Stimulated activated CD8-positive, alpha-beta memory T cell treated with anti-CD3 and anti-CD28 coated beads, Interleukin-15, amount 100 ng/mL, for 48 hours (primary cell): ENCODE measurements at regions not wholly inside any gene's neighbourhood (a gene's known extent, or its start where the extent isn't known, plus 50 kb on each side); places are given as distances from the start of the nearest gene placed in this dataset.
"Not testable (repeated sequence)": the region's sequence is repeated elsewhere in the genome, so short reads cannot be mapped to it uniquely, and the experiment has no call there.

ENCODE experiments used
- DNase-seq, 2 donors: peaks; one replicate each; pipeline ENCODE4 v3.0.0-alpha.2; 2020; ENCODE audit warnings: low read depth in 2 of 2

DNA sequence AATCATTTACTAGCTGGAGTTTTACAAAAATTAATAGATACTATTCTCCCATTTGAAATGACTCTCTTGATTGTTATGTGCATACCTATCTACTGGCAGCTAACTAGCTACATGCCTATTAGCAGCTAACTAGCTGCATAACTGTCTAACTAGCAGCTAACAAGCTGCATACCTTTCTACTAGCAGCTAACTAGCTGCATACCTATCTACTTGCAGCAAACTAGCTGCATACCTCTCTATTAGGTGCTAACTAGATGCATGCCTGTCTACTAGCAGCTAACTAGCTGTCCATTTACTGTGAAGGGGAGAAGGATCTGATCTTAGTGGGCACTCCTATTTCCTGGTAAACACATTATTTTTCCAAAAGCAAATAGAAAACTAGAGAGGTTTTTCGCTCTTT, 439.4 kb upstream of the PFKP start:
- DNase-seq: no peak

DNA sequence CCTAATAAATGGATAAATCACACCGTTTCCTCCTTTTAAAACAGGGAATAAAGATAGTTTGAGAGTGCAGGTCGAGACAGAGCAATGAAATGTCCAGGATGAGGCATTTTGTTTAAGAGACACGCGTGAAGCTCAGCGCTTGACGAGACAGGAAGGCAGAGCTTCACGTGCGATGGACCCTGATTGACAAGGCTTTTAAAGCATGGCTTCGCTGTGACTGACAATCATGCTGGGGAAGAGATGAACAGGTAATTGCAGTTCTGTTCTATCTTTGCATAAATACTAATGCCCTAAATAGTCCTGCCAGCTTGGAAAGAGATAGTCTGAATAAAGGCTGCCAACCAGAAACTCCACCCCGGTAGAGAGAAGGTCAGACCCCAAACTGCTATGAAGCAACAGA, 442.3 kb upstream of the PFKP start:
- DNase-seq: no peak

DNA sequence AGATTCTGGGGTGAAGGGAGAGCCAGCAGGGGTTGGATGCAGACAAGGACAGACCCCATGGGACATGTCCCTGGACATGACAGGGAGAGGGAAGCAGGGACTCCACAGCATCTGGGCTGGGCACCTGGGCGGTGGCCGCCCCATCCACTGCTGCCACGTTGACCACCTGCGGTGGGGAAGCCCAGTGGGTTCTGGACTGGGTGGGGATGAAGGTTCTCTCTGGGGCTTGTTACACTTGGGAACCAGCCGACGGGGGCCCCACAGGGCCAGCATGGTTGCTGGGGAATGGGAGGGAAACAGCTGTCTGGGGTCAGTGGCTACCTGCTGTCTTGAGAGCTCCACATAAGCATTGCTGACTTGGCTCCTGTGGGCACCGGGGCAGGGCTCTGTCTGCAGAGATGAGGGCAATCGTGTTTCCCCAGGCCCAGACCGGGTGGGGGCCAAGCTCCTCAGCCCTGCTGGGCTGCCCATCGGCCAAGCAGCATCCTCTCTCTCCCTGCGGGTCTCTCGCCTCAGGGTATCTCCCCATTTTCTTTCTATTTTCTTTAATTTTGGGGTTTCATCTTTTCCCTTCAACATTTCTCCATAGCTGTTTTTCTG, 443.6 kb upstream of the PFKP start:
- no peak for DNase-seq

DNA sequence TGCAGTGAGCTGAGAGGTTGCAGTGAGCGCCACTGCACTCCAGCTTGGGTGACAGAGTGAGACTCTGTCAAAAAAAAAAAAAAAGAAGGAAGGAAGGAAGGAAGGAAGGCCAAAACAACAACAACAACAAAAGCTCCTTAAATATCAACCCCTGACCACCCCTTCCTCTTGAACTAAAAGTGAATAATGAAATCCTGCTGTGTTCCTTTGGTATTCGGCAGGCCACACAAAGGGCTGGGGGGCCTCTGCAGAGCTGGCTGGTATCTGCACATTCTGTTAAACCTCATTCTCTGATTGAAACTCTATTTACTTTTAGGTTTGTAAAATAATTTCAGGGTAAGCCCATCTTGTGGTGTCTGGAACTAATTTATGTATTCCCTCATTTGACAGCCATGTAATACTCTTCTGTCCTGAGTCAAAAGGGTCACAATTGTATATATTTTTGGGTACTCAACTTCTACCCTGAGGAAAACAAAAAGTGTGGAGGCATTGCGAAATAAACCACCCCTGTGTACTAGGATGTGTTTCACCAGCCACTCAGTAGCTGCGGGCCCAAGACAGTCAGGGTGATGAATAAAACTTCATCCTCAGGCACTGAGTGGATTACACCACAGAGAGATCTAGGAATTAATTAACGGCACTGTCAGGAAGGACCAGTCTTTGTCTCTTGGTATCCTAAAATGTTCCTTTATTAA, 446.4 kb upstream of the PFKP start:
- no peak for DNase-seq

DNA sequence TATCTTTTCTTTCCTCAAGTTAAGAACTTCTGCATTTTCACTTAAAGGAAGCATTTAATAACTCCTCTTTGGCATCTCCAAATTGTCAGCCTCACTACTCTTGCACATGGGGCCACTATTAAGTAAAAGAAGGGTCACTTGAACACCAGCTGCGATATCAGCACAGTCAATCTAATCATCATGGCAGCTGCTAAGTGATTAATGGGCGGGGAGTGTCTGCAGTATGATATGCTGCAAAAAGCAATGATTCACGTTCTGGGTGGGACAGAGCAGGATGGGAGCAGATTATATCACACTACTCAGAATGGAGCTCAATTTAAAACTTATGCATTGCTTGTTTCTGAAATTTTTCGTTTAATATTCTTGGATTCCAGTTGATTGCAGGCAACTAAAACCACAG, 447.4 kb upstream of the PFKP start:
- no peak for DNase-seq

DNA sequence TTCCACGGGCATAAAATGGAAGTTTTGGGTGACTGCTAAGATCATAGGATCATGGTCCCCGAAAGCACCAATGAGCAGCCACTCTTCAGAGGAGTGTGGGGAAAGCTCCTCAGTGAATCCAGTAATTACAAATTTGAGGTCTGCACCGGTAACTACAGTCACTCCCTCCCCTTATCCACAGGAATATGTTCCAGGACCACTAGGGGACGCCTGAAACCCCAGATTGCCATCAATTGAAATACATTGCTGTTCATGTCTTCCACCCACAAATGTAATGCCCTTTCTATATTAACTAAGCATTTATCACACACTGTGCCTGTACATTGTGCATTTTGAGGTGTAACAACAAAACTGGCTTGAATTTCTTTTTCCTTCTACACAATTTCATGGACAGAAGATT, 447.9 kb upstream of the PFKP start:
- DNase-seq: no peak

DNA sequence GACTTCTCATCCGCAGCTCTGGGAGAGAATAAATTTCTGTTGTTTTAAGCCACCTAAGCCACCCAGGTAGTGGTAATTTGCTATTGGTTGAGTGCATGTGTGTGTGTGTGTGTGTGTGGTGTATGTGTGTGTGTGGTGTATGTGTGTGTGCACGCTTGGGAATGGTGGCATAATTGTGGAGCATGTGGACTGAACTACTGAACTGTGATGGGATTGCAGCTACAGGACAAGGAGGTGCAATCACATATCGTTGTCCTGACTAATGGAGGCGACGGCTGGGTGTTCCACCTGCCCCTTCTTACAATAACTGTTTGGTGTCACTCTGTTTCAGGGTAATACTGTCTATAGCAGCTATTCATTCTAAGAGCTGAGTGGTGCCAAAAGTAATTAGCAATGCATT, 448.7 kb upstream of the PFKP start:
- DNase-seq: no peak

DNA sequence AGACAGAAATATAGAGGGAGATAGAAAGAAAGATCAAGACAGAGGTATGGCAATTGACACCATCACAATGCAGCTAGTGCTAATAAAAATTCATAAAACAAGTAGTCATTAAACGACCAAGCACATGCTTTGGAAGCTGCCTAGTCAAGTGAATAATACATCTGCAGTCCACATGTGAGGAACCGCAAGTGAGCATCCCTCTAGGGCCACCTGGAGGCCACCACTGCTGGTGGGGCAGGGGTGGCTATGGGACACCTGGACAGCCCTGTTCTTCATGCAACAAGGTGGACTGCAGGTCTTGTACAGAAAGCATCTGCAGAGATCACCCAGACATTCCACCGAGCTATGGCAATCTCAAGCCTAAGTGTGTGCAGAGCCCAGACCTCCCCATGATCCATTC, 451.1 kb upstream of the PFKP start:
- DNase-seq: no peak

DNA sequence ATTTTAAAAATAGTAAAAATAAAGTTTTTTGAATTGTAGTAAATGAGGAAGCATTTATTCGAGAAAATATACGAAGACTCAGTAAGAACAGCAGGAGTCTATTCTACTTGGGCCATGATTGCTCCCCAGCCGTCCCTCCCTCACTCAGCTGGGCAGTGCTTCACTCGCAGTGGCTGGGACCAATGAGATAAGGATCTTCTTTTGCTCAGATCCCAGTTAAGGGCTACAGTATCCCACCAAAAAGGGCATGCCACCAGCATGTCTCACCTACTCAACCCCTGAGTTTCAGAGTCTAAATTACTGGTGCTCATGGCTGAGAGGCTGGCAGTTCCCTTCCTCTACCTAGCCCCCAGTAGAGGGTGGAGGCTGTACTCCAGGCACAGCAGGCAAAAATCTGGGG, 455.7 kb upstream of the PFKP start:
- no peak for DNase-seq

DNA sequence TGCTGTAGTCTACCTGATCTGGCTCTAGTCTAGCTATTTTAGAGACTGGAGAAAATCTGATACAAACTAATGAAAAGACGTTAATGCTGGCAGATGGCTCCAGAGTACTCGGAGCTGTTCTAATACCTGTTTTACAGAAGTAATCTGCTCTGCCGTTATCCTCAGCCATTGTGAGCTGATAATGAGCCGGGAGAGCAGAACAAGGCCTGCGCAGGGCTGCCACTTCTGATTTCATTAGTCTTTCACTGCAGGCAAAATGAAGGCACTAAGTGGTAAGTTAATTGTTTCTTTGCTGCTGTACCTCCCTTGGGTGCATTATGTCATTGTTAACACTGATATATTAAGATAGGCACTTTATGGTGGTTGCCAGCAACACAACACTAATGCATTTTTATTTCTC, 456.4 kb upstream of the PFKP start:
- no peak for DNase-seq

DNA sequence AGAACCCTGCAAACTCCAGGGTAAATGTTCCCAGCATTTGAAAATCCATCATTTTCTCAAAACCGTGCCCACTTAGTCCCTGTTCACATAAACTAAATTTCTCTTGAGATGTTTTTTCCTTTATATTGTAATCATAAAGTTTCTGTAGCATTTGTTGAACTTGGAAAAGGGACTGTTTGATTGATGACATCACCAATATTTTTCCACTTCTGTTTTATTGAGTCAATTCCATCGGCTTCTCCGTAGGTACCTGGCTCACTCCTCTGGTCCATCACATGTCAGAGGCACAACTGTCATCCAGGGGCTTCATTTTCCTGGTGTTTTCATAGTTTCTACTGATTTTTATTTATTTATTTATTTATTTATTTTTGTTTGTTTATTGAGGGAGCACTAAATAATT, 462.5 kb upstream of the PFKP start:
- DNase-seq: no peak

DNA sequence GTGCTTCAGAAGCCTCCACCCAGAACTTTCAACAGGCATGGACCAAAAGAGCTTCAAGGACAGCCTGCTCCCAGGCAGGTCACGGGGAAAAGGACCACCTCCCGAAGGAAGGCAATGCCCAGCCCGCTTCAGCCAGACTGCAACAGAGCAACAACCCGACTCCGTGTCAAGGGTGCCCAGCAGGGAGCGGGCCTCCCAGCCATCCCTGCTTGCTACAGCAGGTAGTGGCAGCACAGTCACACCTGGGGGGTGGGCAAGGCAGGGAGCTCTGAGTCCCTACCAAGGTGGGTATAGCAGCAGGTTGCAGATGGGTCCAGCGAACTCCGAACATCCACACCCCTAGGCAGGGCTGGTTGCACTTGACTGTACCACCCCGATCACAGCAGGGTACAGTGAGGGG, 467.8 kb upstream of the PFKP start:
- DNase-seq: no peak

DNA sequence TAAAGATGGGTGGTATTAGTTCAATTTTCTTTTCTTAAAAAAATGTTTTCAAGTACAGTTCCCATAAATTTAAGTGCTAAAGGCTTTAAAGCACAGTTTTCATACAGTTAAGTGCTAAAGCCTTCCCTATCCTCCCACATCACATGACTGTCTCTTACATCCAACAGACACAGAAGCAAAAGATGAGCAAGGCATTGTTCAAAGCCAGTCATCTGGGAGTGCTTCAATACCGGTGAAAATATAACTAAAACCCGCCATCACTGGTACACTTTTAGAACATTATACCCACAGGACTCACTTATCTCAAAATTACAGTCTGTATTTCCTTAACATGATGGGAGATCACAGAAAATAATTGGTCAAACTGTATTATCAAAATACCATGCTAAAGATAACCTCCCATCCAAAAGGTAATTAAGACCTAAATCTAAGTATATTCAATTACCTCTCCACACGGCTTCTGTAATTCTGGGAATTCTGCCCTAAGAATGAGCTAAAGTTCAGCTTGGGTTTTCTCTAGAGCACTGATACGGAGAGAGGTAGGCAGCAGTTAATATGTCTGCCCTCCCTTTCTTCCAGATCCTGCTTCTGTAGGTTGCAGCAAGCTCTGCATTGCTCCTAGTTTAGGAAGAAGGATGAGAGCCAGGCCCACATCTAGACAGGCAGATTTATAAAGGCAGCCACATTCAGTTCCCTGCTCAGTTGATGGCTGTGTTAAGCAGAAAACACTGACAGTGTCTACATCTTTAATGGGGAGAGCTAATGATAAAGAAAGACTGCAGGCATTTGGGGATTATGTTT, 474.8 kb upstream of the PFKP start:
- no peak for DNase-seq

DNA sequence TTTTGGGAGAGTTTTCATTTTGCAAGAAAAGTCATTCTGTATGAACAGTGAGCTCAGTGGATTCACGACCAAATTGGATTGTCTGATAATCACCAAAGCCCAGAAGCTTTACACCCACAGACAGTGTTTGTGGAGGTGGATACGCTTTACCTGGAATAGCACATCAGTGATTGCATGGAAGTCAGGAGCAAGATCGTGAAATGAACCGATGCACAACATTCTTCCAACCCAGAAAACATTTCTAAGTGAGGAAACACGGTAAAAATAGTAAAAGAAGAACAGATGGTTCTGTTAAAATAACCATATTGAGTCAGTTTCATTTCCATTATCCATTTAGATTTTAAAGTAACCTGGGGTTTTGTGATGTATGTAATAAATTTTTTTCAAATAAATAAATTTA, 478.2 kb upstream of the PFKP start:
- DNase-seq: no peak

DNA sequence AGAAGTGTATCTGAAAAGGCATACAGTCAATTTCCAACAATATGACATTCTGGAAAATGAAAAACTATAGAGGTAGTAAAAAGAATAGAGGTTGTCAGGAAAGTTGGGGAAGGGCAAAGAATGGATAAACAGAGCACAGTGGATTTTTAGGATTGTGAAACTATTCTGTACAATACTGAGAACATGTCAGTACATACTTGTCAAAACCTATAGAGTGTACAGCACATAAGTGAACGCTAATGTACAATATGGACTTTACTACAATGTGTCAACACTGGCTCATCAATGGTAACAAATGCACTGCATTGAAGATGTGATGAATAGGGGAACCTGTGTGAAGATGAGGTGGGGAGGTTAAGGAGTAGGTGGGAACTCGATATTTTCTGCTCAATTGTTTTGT, 483.0 kb upstream of the PFKP start:
- DNase-seq: no peak

DNA sequence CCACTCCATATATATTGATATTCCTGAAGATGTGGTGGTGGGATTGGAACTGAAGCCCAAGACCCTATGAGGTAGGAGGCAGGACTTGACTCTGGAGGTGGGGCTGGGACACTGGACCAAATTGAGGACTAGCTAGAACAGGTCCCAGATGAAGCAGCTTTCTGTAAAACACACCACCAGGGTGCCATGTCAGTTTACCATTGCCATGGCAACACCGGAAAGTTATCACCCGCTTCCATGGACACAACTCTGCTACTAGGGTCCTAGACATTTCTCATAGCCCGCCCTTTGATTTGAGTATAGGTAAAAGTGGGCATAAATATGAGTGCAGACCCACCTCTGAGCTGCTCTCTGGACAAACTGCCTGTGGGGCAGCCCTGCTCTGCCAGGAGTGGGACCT, 490.5 kb upstream of the PFKP start:
- no peak for DNase-seq

DNA sequence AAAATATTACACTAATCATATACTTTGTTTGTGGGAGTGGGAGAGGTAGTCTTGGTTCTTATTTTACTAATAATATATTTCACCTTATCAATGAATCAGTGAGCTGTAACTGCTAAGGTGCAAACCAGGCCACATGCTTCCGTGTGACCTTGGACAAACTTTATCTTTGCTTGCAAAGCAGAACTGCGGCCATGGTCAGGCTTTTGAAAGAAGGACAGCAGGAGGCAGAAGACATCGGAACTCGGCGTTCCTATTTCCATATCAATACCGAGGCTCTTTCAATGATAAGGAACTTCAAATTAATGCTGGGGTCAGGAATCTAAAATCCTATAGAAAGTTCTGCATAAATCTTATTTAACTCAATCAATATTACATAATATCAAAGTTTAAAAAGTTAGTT, 491.9 kb upstream of the PFKP start:
- DNase-seq: no peak

DNA sequence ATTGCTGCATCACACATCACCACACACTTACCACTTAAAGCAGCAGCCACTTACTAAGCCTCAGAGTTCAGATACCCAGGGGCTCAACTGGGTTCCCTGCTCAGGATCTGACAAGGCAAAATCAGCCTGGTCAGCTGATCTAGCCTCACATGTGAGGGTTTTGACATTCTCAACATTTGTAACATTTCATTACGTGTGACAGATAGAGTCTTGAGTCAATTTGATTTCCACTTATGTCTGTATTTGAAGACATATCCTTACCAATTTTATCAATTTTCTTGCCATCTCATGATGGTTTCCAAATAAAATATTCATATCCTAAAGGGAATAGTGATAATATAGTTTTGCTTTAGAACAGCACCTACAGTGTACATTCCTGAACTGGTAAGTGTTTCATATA, 494.7 kb upstream of the PFKP start:
- DNase-seq: no peak

DNA sequence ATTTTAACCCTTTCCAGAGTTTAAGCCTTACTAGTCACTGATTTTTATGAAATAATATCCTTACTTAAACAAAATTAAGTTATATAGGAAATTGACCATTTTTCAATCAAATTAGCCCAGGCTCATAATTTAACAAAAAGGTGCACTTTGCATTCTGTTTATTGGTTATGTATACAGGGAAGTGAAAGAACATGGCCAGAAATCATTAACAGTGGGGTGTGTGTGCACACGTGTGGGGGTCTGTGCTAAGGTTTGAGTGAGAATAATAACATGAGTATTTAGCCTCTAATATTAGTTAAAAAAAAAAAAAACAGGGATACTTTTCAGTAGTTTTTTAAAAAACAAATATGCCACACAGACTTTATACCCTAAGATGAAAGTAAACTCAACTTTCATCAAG, 510.5 kb upstream of the PFKP start:
- DNase-seq: no peak

DNA sequence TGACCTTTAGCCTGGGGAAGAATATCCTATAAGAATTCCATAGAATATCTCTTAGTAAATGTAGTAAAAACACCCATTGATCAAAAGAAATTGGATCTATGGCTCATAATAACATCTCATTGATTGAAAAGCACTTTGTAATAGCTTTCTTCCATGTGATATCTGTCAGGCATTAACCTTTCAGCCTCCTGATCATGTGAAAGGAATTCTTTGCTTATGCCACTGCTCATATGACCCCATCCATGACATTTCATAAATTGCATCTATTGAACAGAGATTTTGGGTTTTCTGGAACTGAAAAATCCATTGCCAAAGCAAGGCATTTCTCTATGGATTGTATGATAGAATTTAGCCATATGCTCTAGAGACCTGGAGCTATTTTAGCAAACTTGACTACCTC, 519.3 kb upstream of the PFKP start:
- DNase-seq: no peak

DNA sequence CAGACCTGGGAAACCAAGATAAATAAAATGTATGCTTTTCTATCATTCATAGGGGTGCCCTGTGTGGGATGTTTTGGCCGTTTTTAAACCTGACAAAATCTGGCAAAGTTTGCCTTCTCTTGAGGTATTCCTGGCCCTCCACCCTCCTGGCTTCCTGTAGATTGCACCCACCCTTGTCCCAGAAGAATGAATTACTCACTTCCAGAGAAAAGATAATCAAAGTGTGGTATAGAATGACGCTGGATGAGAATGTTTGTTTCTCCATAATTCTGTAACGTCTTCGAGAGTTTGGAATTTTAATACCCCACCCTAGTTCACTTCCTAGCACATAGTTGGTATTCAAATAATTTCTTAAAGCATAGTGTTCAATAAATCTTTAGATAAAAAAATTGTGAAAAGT, 519.7 kb upstream of the PFKP start:
- no peak for DNase-seq

DNA sequence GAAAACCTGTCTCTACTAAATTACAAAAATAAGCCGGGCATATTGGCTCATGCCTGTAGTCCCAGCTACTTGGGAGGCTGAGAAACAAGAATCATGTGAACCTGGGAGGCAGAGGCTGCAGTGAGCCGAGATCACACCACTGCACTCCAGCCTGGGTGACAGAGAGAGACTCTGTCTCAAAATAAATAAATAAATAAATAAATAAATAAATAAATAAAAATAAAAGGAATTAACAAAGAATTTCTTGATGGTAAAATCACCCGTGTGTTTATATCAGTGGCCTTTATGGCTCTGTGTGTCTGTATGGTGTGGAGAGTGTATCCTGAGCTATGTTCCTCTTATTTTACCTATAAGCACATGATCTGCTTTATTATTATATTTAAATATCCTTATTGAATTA, 520.5 kb upstream of the PFKP start:
- not testable (repeated sequence) for DNase-seq

DNA sequence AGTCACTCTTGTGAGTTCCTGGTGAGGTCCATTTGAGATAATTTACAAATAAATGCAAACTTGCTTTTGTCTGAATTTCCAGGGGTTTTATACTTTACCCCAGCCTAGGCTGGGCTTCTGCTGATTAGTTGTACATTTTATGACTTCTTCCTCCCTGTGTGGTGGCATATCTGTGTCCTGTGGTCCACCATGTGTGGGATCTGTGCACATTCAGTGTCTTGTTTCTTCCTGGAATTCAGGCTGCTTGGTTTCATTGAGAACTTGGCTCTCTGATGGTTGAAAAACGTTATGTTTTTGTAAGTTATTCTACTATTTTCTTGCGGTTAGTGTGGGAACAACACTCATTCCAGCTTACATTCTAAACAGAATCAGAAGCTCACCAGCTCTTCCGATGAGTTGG, 523.4 kb upstream of the PFKP start:
- no peak for DNase-seq
